Lower leg skin (tissue), 3 donors: ENCODE measurements at regions not wholly inside any gene's neighbourhood (a gene's known extent, or its start where the extent isn't known, plus 50 kb on each side); places are given as distances from the start of the nearest gene placed in this dataset.
"Not testable (repeated sequence)": the region's sequence is repeated elsewhere in the genome, so short reads cannot be mapped to it uniquely, and the experiment has no call there.

Experiments used
- CTCF ChIP-seq, 3 donors: fragments of 450-650 bp; IDR thresholded peaks; one replicate each; pipeline ENCODE4 v1.5.1; 2016; ENCODE audit warnings: antibody characterized with exemption in 3 of 3, mild to moderate bottlenecking in 3 of 3, moderate library complexity in 2 of 3
- POLR2A ChIP-seq, 2 donors: fragments of 450-650 bp; IDR thresholded peaks; one replicate each; pipeline ENCODE4 v1.6.1; 2016 to 2017; ENCODE audit warnings: antibody characterized with exemption in 2 of 2, mild to moderate bottlenecking in 1 of 2, moderate library complexity in 1 of 2

- not testable (repeated sequence) for TF ChIP-seq CTCF, POLR2A (IDR thresholded peaks at IDR 0.05)
Measured at GRCh38 chr1:206317878-206318514, 114.7 kb downstream of the SRGAP2 start.
